ENCODE measurements at regions not wholly inside any gene's neighbourhood (a gene's known extent, or its start where the extent isn't known, plus 50 kb on each side); places are given as distances from the start of the nearest gene placed in this dataset.

DNA sequence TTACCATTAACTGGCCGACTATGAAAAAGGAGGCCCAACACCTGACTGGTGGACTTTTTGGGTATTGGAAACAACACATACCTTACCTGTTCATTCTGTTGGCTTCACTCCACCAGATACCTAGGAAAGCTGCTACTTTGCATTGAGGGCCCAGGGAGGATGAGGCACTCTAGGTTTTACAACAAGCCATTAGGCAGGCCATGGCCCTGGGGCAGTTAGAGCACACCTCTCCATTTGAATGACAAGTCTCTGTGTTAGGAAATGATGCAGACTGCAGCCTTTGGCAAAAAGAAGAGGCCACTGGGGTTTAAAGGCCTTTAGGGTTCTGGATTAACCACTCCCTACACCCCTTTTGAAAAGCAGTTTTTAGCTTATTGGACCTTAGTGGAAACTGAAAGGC lies 144.3 kb downstream of the OR2B2 start:
- TF ChIP-seq CTCF (IDR thresholded peaks at IDR 0.05) (no peak), POLR2A (IDR thresholded peaks at IDR 0.05) (no peak)
